Endothelial cell of umbilical vein (primary cell): ENCODE measurements at regions not wholly inside any gene's neighbourhood (a gene's known extent, or its start where the extent isn't known, plus 50 kb on each side); places are given as distances from the start of the nearest gene placed in this dataset.

Source experiments
- BruUV-seq: library from RNA; stranded (reverse); fragments of 400-500 nt; replicated peaks from 2 replicates; lab custom pipeline; 2021; lab: Mats Ljungman, UMichigan
- CTCF ChIA-PET: fragments of 300-600, 350-600 bp; sonication (Branson Sonifier 250); formaldehyde crosslinking; loops from one replicate; lab custom pipeline; 2021; ENCODE audit warnings: antibody characterized with exemption, inconsistent platforms; lab: Charles Lee
- POLR2A ChIA-PET: fragments of 300-600, 350-600 bp; sonication (Branson Sonifier 250); formaldehyde crosslinking; loops from one replicate; lab custom pipeline; 2021; ENCODE audit warnings: antibody characterized with exemption, inconsistent platforms; lab: Charles Lee
- DNase-seq: peaks from one replicate; pipeline ENCODE4 v3.0.0-alpha.2; 2011; ENCODE audit warnings: low read depth, low spot score
- FAIRE-seq: peaks from 2 replicates; lab custom pipeline; 2011; peaks lifted over from hg19 to GRCh38; lab: Jason Lieb, UNC
- H2AFZ ChIP-seq: 2 replicates; pipeline ENCODE4 v1.6.0; 2012; ENCODE audit warnings: low read depth, low read length, control low read depth, inconsistent platforms
- H3K27ac ChIP-seq: 2 replicates; pipeline ENCODE4 v1.5.1; 2011; ENCODE audit warnings: low read depth, mild to moderate bottlenecking, control low read depth, low read length, moderate library complexity; ENCODE audit not compliant: insufficient read depth
- H3K27me3 ChIP-seq, 2 experiments: 2 replicates each; pipeline versions ENCODE4 v1.6.0 to v1.6.1; 2011; ENCODE audit warnings: low read length in 2 of 2, mixed read lengths in 1 of 2; ENCODE audit not compliant: control insufficient read depth in 2 of 2, insufficient read depth in 2 of 2
- H3K36me3 ChIP-seq, 2 experiments: 2 replicates in 1 of 2; 3 replicates in 1 of 2; pipeline ENCODE4 v1.5.1; 2011; ENCODE audit warnings: low read length in 2 of 2, mild to moderate bottlenecking in 1 of 2, moderate library complexity in 1 of 2; ENCODE audit not compliant: control insufficient read depth in 2 of 2, insufficient read depth in 2 of 2; ENCODE audit errors: extremely low read depth in 1 of 2
- H3K4me1 ChIP-seq: 3 replicates; pipeline ENCODE4 v1.5.1; 2011; ENCODE audit warnings: mild to moderate bottlenecking, low read length; ENCODE audit not compliant: control insufficient read depth, insufficient read depth; ENCODE audit errors: extremely low read depth
- H3K4me2 ChIP-seq: 2 replicates; pipeline ENCODE4 v1.6.1; 2011; ENCODE audit warnings: low read length, control low read depth, mixed read lengths; ENCODE audit not compliant: insufficient read depth
- H3K4me3 ChIP-seq, 3 experiments: fragments of 200-600 bp in 1 of 3; sonication (generic), shearing (Covaris generic) in 1 of 3; replicated peaks in 1 of 3; 2 replicates each; pipeline ENCODE4 v1.5.1; 2011 to 2016; ENCODE audit warnings: control low read depth in 3 of 3, low read length in 3 of 3, mild to moderate bottlenecking in 2 of 3, inconsistent platforms in 1 of 3, low read depth in 1 of 3, moderate library complexity in 1 of 3; ENCODE audit not compliant: insufficient read depth in 1 of 3
- H3K79me2 ChIP-seq: 2 replicates; pipeline ENCODE4 v1.6.0; 2012; ENCODE audit warnings: low read length, inconsistent platforms; ENCODE audit not compliant: control insufficient read depth, insufficient read depth
- H3K9ac ChIP-seq: replicated peaks from 2 replicates; pipeline ENCODE3; 2011; ENCODE audit warnings: low read length, control low read depth; ENCODE audit not compliant: insufficient read depth; ENCODE audit errors: extremely low read depth
- H3K9me1 ChIP-seq: replicated peaks from 3 replicates; pipeline ENCODE4 v1.6.0; 2011; ENCODE audit warnings: mild to moderate bottlenecking, low read length; ENCODE audit not compliant: control insufficient read depth, insufficient read depth; ENCODE audit errors: extremely low read depth
- H3K9me3 ChIP-seq: replicated peaks from 2 replicates; pipeline ENCODE4 v1.5.1; 2012; ENCODE audit warnings: low read length, inconsistent platforms; ENCODE audit not compliant: control insufficient read depth, insufficient read depth
- H4K20me1 ChIP-seq: replicated peaks from 2 replicates; pipeline ENCODE3; 2011; ENCODE audit warnings: mild to moderate bottlenecking, low read length; ENCODE audit not compliant: control insufficient read depth, insufficient read depth; ENCODE audit errors: extremely low read depth
- EZH2 ChIP-seq: IDR thresholded peaks from 2 replicates; pipeline ENCODE4 v1.6.1; 2012; ENCODE audit warnings: borderline replicate concordance, low read depth, mild to moderate bottlenecking, moderate library complexity, low read length, inconsistent platforms; ENCODE audit not compliant: severe bottlenecking
- FOS ChIP-seq: IDR thresholded peaks from 2 replicates; pipeline ENCODE4 v1.6.1; 2011; ENCODE audit warnings: mild to moderate bottlenecking, low read length, moderate library complexity, borderline replicate concordance; ENCODE audit not compliant: insufficient read depth
- GATA2 ChIP-seq: IDR thresholded peaks from 2 replicates; pipeline ENCODE4 v1.7.0; 2011; ENCODE audit warnings: low read depth, mild to moderate bottlenecking, moderate library complexity, mixed read lengths, low read length; ENCODE audit not compliant: insufficient read length, insufficient read depth
- JUN ChIP-seq: IDR thresholded peaks from 2 replicates; pipeline ENCODE4 v1.6.1; 2011; ENCODE audit warnings: borderline replicate concordance, low read depth; ENCODE audit not compliant: insufficient read length, insufficient read depth
- MYC ChIP-seq: IDR thresholded peaks from one replicate; pipeline ENCODE4 v1.6.1; 2011; ENCODE audit warnings: mild to moderate bottlenecking, low read depth, low read length
- POLR2A ChIP-seq: IDR thresholded peaks from 2 replicates; pipeline ENCODE4 v1.6.1; 2012; ENCODE audit warnings: low read depth, mild to moderate bottlenecking, control low read depth, low read length
- POLR2AphosphoS5 ChIP-seq: IDR thresholded peaks from 2 replicates; pipeline ENCODE4 v1.6.1; 2012; ENCODE audit warnings: low read depth, mild to moderate bottlenecking, control low read depth, low read length, moderate library complexity; ENCODE audit not compliant: insufficient read depth
- dilution Hi-C: fragments of 300-500 bp; cut with MboI; formaldehyde crosslinking; loops from one replicate; pipeline ENCODE4 v1.15.0; 2019; ENCODE audit warnings: low sequenced_read_pairs; ENCODE audit not compliant: extremely low pct_ligation_motif_present
- intact Hi-C: fragments of 100-400 bp; cut with micrococcal nuclease; formaldehyde crosslinking; loops from one replicate; pipeline ENCODE4 v1.10.0; 2022
- TF ChIP-seq, protein P1 (sequence below), 2 donors: IDR thresholded peaks; 1 replicate in 1 of 2; 2 replicates in 1 of 2; pipeline ENCODE4 v1.5.1; 2011; ENCODE audit warnings: low read length in 2 of 2, mild to moderate bottlenecking in 2 of 2, moderate library complexity in 2 of 2, control low read depth in 1 of 2, inconsistent platforms in 1 of 2, low read depth in 1 of 2; ENCODE audit not compliant: insufficient read depth in 1 of 2; ENCODE audit errors: extremely low read depth in 1 of 2
- TF ChIP-seq, protein P2 (sequence below): IDR thresholded peaks from 2 replicates; pipeline ENCODE4 v1.6.1; 2011; ENCODE audit not compliant: insufficient read depth, insufficient read length

DNA sequence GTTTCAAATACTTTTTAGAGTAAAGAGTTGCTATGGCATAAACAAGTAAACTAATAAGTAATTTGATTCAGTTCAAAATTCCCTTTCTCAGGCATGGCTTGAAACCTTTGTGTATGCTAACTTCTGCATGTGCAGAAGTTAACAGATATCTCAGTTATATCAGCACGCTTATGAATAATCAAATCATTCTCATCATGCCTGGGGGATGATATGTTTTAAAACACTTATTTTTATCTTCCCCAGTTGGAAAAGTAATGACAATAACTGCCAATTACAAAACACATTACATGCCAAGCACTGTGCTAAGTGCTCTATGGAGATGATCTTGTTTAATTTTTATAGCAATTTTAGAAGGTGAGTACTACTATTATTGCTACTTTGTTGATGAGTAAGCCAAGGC lies 146.4 kb downstream of the YIPF5 start:
- CTCF ChIA-PET = no interaction called here
- Histone ChIP-seq H3K36me3 (no peaks in the 10 kb centered on the region), H4K20me1 (no peaks in the 10 kb centered on the region)

DNA sequence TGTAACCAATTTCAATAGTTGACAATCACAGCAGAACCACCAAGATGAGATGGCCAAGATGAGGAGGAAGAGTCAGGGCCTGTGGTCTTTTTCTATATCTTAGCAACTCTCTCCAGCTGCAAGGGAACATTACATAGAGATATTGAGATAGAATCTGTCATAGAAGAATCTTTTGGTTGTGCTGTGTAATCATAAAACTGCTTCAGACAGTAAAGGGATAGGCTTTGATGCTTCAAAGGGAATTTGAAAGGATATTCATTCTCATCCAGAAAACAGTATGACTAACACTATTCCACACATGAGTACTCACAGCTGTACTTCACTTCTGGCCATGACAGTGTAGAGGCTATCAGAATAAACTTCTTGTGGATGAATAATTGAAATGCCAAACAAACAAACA lies 145.9 kb downstream of the YIPF5 start:
- no peaks in the 10 kb centered on the region for H3K9me3 ChIP-seq
- no peak for TF ChIP-seq POLR2AphosphoS5
- TF ChIP-seq, protein P1, sequence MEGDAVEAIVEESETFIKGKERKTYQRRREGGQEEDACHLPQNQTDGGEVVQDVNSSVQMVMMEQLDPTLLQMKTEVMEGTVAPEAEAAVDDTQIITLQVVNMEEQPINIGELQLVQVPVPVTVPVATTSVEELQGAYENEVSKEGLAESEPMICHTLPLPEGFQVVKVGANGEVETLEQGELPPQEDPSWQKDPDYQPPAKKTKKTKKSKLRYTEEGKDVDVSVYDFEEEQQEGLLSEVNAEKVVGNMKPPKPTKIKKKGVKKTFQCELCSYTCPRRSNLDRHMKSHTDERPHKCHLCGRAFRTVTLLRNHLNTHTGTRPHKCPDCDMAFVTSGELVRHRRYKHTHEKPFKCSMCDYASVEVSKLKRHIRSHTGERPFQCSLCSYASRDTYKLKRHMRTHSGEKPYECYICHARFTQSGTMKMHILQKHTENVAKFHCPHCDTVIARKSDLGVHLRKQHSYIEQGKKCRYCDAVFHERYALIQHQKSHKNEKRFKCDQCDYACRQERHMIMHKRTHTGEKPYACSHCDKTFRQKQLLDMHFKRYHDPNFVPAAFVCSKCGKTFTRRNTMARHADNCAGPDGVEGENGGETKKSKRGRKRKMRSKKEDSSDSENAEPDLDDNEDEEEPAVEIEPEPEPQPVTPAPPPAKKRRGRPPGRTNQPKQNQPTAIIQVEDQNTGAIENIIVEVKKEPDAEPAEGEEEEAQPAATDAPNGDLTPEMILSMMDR (IDR thresholded peaks at IDR 0.05; ENCODE audit: extremely low read depth in 1 of 2, insufficient read depth in 1 of 2, low read depth in 1 of 2, low read length in 2 of 2) = no peak
- no peak for TF ChIP-seq MYC
- no peak for TF ChIP-seq FOS
- TF ChIP-seq JUN = no peak
- no peak for TF ChIP-seq GATA2
- TF ChIP-seq, protein P2, sequence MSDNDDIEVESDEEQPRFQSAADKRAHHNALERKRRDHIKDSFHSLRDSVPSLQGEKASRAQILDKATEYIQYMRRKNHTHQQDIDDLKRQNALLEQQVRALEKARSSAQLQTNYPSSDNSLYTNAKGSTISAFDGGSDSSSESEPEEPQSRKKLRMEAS = no peak
- TF ChIP-seq POLR2A = no peak
- no peak for TF ChIP-seq EZH2
- BruUV-seq = no TSS peak
- CTCF ChIA-PET = no interaction called here
- no peaks in the 10 kb centered on the region for H3K79me2 ChIP-seq
- H3K27me3 ChIP-seq = no peaks in the 10 kb centered on the region
- no peaks in the 10 kb centered on the region for H3K9me1 ChIP-seq
- DNase-seq (no peak), FAIRE-seq (no peak)
- H2AFZ ChIP-seq = no peak overlapping the region
- no peak overlapping the region for H3K9ac ChIP-seq
- no peak overlapping the region for H3K4me2 ChIP-seq
- POLR2A ChIA-PET = no interaction called here
- intact Hi-C loops (no loop called here), dilution Hi-C loops (no loop called here)
- no peak overlapping the region for H3K27ac ChIP-seq
- H3K4me1 ChIP-seq = no peaks in the 10 kb centered on the region
- no peaks in the 10 kb centered on the region for H4K20me1 ChIP-seq
- H3K4me3 ChIP-seq = no peak overlapping the region
- no peaks in the 10 kb centered on the region for H3K36me3 ChIP-seq

More for the DNA sequence above, 146.4 kb downstream of the YIPF5 start:
- H3K27me3 ChIP-seq = no peaks in the 10 kb centered on the region
- no peaks in the 10 kb centered on the region for H3K4me1 ChIP-seq
- H3K9me3 ChIP-seq = no peaks in the 10 kb centered on the region
- TF ChIP-seq, protein P1 (IDR thresholded peaks at IDR 0.05; ENCODE audit: extremely low read depth in 1 of 2, insufficient read depth in 1 of 2, low read depth in 1 of 2, low read length in 2 of 2) = no peak
- TF ChIP-seq EZH2 (no peak), POLR2A (no peak), MYC (no peak), GATA2 (no peak)
- TF ChIP-seq, protein P2 = no peak
- H3K9me1 ChIP-seq = no peaks in the 10 kb centered on the region
- FAIRE-seq = no peak
- no peaks in the 10 kb centered on the region for H3K79me2 ChIP-seq
- no peak overlapping the region for H3K4me3 ChIP-seq
- BruUV-seq = no TSS peak
- POLR2A ChIA-PET = no interaction called here
- no peak for DNase-seq
- H3K9ac ChIP-seq = no peak overlapping the region
- dilution Hi-C loops (no loop called here), intact Hi-C loops (no loop called here)
- no peak overlapping the region for H3K4me2 ChIP-seq
- H2AFZ ChIP-seq = no peak overlapping the region
- no peak overlapping the region for H3K27ac ChIP-seq
